ENCODE measurements at regions not wholly inside any gene's neighbourhood (a gene's known extent, or its start where the extent isn't known, plus 50 kb on each side); places are given as distances from the start of the nearest gene placed in this dataset.

- TF ChIP-seq CTCF (IDR thresholded peaks at IDR 0.05) (no peak), POLR2A (IDR thresholded peaks at IDR 0.05) (no peak)
Measured at GRCh38 chr10:8615118-8615517, 560.6 kb downstream of the GATA3 start.
